GM21526 (cell line): ENCODE measurements at regions not wholly inside any gene's neighbourhood (a gene's known extent, or its start where the extent isn't known, plus 50 kb on each side); places are given as distances from the start of the nearest gene placed in this dataset.

ENCODE experiments used
- ATAC-seq: cut with Tn5 transposase; IDR thresholded peaks from one replicate; pipeline ENCODE4 v1.9.1; 2021; ENCODE audit warnings: moderate library complexity; ENCODE audit not compliant: unreplicated experiment, low FRiP score

DNA sequence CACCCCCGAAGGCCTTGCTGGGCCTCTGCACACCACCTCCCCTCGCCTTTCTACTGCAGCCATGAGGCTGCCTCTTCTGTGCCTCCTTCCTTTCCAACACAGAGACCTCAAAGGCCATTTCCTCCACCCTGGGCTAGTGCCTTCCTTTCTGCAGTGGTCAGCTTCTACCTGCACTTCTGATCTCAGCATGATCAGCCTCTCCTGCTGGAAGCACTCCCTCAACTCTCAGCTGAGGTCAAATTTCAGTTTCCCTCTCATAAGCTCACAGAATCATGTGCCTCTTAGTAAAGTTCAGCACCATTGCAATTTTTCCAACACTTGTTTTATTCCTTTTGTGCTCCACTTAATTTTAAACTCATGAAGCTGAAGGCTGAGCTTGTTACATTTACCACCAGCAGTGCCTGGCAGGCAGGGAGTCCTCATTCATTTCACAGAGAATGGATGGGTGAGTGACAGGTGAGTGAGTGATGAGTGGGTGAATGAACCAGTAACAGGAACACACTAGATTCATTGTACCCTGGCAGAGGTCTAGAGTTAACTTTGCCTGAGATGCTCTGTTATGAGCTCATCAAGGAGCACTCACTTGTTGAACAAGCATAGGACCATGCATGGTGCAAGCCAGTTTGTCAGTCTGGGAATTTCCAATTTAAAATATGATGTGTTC, 124.0 kb upstream of the PRSS58 start:
- ATAC-seq, result no peak

DNA sequence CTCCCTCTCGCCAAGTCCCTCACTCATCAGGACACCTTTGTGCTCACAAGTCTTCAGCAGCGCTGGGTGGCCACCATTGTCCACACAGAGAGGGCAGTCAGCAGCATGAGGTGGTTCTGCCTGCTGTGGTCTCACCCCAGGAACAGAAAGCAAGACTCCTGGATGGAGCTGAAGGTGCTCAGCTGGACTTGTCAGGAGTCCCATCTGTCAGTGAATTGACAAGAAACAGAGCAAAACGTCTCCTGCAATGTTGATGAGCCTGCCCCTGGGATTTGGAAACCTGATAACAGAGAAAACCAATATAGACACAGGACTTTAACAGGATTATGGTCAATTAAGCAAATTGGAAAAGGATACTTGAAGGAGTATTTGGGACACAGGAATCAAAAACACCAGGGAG, 122.2 kb upstream of the PRSS58 start:
- ATAC-seq, result no peak

DNA sequence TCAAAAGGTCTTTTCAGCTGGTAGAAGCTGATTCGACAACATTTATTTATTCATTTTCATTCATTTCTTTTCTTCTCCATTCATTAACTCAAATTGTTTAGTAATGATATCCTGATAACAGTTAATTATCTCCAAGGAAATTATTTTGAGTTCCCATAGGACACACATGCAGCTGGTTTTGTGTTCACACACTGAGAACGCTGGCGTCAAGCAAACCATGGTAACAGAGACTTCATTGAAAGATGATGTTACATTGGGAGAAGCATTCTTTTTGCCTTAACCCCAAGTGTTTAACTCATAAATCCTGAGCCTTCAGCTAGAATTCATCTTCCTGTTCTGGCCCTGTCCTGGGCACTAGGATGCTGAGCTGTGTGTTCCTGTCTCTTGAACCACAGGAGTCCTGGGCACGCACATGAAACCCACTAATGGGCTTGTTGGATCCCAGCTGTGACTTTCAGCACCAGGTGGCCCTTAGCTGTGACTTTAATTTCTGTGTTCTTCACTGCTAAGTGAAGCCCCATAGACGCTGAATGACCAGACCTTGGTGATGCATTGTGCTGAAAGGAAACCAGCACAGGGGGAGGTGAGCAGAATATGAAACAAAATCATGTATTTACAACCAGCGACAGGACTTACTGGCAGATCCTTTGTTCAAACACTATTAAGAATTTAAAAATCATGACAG, 121.5 kb upstream of the PRSS58 start:
- ATAC-seq, result no peak

DNA sequence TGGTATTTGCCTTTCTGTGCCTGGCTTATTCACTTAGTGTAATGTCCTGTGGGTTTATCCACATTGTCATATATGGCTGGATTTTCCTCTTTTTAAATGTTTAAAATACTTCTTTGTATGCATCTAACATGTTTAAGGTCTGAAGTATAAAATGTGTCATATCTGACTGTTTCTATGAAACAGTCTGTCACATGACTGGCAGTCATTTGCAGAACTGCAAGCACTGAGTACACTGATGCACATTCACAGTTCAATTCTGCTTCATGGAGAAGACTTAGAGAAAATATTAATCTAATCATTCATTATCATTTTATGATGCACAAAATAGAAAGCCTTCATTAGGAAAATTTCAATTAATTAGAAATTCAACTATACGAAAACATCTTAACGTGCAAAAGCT, 119.7 kb upstream of the PRSS58 start:
- no peak for ATAC-seq

DNA sequence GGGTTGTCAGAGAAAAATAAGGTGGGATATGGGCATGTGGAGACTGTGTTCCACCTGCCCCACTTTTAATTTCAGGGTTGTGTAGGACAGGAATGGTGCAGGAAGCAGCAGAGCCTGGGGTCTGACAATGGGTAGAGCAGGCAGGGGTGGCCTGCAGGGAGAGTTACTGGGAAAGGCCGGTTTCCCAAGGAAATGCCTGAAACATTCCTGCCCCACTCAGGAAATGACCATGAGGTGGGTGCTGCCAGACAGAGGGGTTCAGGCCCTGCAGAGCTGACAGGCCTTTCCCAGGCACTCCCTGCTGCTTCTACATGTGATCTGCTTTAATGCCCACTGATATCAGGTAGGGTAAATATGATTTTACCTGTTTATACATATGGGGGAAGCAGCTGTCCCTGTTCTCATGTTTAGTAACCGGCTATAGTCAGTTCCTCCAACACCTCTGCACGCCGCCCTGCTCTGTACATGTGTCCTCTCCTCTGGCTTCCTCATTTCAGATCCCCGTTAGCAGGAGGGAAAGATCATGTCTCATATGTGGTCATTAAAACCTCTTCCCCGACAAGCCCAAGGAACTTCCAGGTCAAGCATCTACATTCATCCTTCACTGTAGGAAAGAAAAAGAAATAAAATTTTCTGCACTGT, 118.6 kb upstream of the PRSS58 start:
- ATAC-seq, result no peak

DNA sequence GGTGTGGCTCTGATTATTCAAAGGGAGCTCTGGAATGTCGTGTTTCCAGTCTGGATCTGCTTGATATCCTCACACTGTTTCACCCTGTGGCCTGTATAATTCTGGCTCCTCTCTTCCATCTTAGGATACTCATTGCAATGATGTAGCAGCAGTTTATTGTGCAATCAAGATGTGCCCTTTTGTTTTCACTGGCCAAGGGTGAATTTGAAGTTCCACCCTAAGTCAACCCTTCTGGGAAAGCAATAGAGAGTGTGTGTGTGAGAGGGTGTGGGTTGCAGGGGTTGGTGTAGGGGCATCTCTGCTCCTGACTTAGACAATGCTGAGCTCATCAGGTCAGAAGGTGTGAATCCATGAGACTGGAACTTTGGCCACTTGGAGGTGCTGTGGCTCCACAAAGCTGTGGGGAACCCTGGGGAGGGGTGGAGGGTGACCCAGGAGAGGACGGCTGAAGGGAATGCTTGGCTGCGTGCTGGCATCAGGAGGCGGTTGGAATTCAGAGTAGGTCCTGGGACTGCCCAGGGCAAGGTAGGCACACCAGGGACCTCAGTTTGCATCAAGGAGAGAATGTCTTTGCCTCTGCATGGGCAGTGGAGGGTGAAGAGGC, 118.0 kb upstream of the PRSS58 start:
- ATAC-seq, result no peak

DNA sequence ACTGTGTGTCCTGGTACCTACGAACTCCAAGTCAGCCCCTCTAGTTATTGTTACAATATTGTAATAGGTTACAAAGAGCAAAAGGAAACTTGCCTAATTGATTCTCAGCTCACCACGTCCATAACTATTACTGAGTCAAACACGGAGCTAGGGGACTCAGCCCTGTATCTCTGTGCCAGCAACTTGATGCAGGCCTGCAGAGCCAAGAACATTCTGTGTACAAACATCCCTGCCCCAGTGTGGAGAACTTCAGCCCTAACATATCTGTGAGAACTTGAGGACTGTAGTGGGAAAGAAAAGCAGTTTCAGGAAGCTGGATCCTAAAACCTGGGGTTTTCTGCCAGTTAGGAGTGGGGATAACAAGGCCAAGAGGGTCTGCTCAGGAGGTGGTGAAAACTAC, 114.9 kb upstream of the PRSS58 start:
- ATAC-seq, result no peak

DNA sequence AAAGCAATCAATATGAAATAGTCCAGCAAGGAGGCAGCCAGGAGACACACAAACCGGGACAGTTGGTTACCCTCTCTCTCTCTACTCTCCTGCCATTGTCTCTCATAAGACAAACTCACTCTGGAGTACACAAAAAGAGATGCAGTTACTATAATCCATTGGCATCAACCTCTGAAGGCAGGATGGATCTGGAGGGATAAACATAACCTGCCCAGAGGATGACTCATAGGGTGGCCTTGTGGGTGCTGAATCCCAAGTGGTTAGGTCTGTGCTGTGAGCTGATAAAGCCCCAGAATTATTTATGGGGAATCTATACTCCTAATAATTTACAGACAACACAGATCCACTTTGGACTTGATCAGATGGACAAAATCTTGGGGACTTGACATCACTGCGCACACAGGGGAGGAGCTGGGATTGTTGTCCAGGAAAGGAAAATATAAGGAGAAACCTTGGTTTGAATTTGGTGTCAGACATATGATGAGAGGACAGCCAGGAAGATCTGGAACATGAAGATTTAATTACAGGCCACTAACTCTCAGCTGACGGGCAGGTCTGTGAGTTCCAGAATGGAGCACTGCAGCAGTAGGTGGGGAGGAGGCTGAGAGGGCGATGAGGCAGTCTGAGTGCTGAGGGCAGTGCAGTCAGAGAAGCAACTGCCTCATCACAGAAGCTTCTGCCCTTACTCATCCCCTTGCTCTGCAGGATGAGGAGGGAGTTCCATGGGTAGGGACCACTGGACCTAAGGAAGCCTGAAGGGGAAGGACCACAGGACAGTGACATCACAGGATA, 113.9 kb upstream of the PRSS58 start:
- ATAC-seq, result no peak

DNA sequence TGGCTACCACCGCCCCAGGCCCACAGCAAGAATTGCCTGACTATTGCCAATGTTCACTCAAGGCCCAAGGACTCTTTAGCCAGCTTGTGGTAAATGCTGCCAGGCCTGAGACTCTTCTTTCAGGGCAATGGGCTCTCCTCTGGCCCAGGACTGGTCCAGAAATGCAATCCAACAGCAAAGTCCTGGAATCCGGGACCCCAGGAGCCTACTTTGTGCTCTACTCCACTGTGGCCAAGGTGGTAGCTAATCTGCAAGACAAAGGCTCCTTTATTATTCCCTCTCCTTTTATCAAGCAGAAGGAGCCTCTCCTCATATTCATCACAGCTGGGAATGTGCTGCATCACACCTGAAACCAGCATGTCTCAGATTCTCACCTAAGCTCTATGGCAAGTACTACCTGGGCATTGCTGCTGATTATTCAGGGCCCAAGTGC, 107.6 kb upstream of the PRSS58 start:
- ATAC-seq, result no peak

DNA sequence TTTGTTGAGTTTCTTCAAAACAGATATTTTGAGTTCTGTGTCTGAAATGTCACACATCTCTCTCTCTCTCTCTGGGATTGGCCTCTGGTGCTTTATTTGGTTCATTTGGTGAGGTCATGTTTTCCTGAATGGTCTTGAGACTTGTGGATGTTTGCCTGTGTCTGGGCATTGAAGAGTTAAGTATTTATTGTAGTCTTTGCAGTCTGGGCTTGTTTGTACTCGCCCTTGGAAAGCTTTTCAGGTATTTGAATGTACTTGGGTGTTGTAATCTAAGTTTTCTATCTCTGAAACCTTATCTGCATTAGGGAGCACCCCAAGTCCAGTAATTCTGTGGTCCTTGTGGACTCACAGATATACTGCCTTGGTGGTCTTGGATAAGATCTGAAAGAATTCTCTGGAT, 106.7 kb upstream of the PRSS58 start:
- no peak for ATAC-seq

DNA sequence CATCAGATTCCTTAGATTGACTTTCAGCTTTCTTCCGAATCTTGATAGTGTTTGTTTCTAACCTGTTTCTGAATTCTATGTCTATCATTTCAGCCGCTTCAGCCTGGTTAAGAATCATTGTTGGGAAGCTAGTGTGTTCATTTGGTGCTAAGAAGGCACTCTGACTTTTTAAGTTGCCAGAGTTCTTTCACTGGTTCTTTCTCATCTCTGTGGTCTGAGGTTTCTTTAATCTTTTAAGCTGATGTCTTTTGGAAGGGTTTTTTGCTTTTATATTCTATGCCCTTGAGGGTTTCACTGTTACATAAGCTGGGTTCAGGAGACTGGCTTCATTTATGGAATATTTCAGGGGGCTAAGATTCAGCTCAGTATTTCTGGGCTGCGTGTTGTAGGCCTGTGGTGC, 104.5 kb upstream of the PRSS58 start:
- no peak for ATAC-seq

DNA sequence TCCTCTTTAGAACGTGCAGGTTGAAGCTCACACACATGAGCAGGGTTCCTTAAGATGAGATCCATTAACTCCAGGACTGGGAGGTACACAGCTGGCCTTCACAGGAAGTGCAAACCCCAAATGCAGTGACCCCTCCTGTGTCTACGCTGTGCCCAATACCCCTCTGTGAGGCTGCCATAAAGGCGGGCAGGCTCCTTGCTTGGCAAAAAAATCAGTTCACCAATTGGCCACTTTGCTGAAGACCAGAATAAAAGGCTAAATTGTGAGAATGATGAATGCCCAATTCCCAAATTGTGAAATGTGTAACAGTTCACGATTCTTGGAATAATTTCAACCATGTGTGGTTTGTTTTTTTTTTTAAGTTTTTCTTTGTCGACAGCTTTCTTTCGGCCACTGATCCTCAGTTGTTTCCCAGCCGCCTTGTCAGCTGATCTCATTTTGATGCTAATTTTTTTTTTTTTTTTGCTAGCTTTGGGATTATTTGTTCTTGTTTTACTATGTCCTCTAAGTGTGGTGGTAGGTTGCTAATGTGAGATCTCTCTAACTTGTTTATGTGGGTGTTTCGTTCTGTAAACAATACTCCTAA, 101.9 kb upstream of the PRSS58 start:
- no peak for ATAC-seq

DNA sequence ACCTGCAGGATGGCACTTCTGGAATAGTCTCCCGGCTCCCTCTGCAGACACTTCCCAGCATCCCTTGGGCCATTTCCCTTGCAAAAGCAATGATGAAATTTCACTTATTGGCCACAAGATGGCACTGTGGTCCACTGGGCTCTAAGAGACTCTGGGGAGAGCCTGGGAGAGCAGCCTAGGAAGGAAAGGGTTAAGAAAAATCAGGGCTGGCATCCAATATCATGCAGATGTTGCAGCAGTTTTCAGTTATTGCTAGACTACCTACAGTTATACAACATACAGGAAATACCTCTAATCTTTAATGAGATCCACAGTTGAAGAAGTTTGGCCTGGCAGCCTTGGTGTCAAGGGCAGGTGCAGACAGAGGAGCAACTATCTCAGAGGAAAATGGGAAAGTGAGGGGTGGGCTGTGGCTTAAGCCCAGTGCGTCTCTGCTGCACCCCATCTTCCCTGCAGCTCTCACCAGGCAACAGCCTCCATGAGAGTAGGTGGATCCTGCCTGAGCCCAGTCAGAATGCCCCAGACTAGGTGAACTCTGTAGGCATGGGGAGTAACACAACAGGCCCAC, 100.2 kb upstream of the PRSS58 start:
- peak; percentile 92 for ATAC-seq

DNA sequence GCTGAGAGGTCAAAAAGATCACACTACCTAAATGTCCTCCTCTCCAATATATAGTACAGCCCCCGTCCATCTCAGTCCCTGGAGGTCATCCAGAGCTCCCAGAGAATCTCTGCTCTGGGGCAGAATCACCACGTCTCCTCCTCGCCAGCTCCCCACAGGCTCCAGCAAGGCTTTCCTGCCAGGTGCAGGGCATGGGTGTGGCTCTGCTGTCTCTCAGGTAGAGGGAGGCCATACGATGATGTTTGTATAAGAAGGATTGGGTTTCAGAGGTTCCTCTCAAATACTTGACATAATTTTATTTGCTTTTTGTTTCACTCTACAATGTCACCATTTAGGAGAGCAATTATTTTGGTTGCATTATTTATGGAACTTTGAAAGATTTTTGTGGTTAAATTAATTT, 98.3 kb upstream of the PRSS58 start:
- ATAC-seq, result no peak

DNA sequence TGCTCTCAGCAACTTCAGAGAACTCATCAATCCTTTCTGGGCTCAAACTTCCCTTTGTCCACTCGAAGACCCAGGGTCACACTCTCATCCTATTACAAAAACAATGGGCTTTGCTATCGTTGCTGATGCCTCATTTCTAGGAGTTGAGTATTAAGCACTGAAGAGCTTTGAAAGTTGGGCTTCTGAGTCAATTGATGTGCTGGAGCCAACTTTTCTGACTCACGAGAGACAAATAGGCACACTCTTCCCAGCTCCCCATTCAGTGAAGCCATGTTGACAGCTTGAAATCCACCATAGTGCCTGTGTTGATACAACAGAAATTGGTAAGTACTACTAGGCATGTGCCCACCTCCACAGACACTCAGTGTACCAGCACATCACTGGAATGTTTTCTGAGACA, 97.5 kb upstream of the PRSS58 start:
- no peak for ATAC-seq

DNA sequence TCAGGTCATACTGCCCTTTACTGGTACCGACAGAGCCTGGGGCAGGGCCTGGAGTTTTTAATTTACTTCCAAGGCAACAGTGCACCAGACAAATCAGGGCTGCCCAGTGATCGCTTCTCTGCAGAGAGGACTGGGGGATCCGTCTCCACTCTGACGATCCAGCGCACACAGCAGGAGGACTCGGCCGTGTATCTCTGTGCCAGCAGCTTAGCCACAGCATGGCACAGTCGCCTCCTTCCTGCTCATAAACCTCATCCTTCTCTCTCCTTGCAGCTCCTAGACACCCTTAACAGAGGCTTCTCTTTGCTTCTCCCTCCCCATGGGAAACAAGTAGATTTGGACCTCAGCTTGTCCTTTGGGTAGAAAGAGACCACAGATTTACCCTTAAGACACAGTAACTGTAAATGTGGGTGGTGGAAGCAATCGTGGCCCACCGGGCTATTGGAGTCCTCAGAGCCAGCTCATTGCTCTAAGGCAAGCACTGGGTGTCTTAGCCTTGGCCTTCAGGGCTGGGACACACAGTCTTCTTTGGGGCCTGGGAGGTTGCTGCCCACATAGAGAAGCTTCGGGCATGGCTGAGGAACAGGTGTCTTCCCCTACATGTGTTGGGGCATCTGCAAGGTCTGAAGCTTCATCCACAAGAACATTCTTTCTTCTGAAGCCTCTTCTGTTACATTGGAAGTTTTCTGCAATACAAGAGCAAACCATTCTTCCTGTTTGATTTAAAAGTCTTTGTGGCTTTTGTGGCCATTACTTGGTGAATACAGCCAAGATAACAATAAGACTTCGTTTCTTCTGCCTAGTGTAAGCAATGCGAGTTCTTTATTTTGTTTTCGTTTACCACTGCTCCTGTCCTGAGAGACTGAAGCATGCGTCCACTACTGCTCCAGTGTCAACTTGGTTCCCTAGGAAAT, 95.5 kb upstream of the PRSS58 start:
- no peak for ATAC-seq

DNA sequence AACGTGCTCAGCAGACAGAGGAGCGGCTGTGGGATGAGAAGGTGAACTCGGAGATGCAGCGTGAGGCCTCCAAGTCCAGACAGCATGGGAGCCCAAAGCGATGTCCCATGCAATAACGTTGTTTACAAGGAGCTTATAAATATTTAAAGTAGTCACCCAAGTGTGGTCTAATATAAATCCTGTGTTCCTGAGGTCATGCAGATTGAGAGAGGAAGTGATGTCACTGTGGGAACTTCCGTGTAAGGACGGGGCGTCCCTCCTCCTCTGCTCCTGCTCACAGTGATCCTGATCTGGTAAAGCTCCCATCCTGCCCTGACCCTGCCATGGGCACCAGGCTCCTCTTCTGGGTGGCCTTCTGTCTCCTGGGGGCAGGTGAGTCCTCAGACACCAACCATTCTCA, 94.7 kb upstream of the PRSS58 start:
- no peak for ATAC-seq

DNA sequence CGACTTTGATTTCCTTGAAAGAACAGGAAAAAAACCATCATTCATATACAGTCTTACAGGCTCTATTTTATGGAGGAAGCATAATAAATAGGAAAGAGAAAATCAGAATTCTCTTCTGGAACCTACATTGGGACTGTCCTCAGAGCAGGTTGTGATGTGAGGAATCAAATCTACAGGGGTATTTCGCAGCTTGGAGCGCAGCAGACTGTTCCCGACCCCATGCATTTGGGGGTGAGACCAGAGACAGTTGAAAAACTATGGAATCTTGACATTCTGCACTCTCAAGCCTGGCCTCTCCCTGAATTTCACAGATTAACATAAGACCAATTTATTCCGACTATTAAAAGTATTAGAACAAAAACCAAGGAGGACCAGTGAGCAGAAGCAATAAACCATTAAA, 93.3 kb upstream of the PRSS58 start:
- ATAC-seq, result no peak
